Lower leg skin (tissue), 3 donors: ENCODE measurements at regions not wholly inside any gene's neighbourhood (a gene's known extent, or its start where the extent isn't known, plus 50 kb on each side); places are given as distances from the start of the nearest gene placed in this dataset.

ENCODE experiments used
- CTCF ChIP-seq, 3 donors: fragments of 450-650 bp; IDR thresholded peaks; one replicate each; pipeline ENCODE4 v1.5.1; 2016; ENCODE audit warnings: antibody characterized with exemption in 3 of 3, mild to moderate bottlenecking in 3 of 3, moderate library complexity in 2 of 3
- POLR2A ChIP-seq, 2 donors: fragments of 450-650 bp; IDR thresholded peaks; one replicate each; pipeline ENCODE4 v1.6.1; 2016 to 2017; ENCODE audit warnings: antibody characterized with exemption in 2 of 2, mild to moderate bottlenecking in 1 of 2, moderate library complexity in 1 of 2

- TF ChIP-seq CTCF (IDR thresholded peaks at IDR 0.05) = no peak
- no peak for TF ChIP-seq POLR2A (IDR thresholded peaks at IDR 0.05)
Measured at GRCh38 chr6:43856005-43856765, 86.2 kb downstream of the VEGFA start.
